Body of pancreas (tissue), 4 donors: ENCODE measurements at regions not wholly inside any gene's neighbourhood (a gene's known extent, or its start where the extent isn't known, plus 50 kb on each side); places are given as distances from the start of the nearest gene placed in this dataset.
"Not testable (repeated sequence)": the region's sequence is repeated elsewhere in the genome, so short reads cannot be mapped to it uniquely, and the experiment has no call there.

Source experiments
- ATAC-seq: fragments of 150-250 bp; one replicate; pipeline ENCODE4 v1.9.1; 2016
- DNase-seq, 4 donors: peaks; one replicate each; pipeline ENCODE4 v3.0.0-alpha.2; 2019
- H3K27ac ChIP-seq, 4 donors: fragments of 200-600 bp; sonication (generic); 1 replicate in 3 of 4; 2 replicates in 1 of 4; pipeline versions ENCODE4 v1.5.1 to v1.6.1; 2016 to 2019; ENCODE audit warnings: mild to moderate bottlenecking in 1 of 4, mixed read lengths in 1 of 4, moderate library complexity in 1 of 4
- H3K27me3 ChIP-seq, 2 donors: fragments of 200-600 bp; sonication (generic); one replicate each; pipeline ENCODE4 v1.6.0; 2016; ENCODE audit warnings: mild to moderate bottlenecking in 1 of 2
- H3K36me3 ChIP-seq, 2 donors: fragments of 200-600 bp; sonication (generic); replicated peaks in 1 of 2; 2 replicates each; pipeline ENCODE4 v1.5.1; 2016; ENCODE audit warnings: low read depth in 2 of 2; ENCODE audit not compliant: insufficient read depth in 1 of 2
- H3K4me1 ChIP-seq: fragments of 200-600 bp; sonication (generic); one replicate; pipeline ENCODE4 v1.6.0; 2016
- H3K4me3 ChIP-seq, 2 donors: fragments of 200-600 bp; sonication (generic); 1 replicate in 1 of 2; 2 replicates in 1 of 2; pipeline ENCODE4 v1.5.1; 2016 to 2019
- H3K9me3 ChIP-seq, 3 donors: fragments of 200-600 bp; sonication (generic); 1 replicate in 2 of 3; 2 replicates in 1 of 3; pipeline ENCODE4 v1.5.1; 2016
- CTCF ChIP-seq, 7 experiments: fragments of 450-650 bp in 4 of 7; fragments of 200-600 bp in 3 of 7; sonication (generic) in 3 of 7; IDR thresholded peaks; one replicate each; pipeline ENCODE4 v1.5.1; 2016 to 2019; ENCODE audit warnings: antibody characterized with exemption in 7 of 7
- POLR2A ChIP-seq, 3 donors: fragments of 450-650 bp; IDR thresholded peaks; one replicate each; pipeline ENCODE4 v1.6.1; 2016; ENCODE audit warnings: antibody characterized with exemption in 3 of 3, mild to moderate bottlenecking in 2 of 3
- WGBS, 2 donors: methylation state at CpG; one replicate each; pipeline ENCODE4 v1.1.5; 2017; 5-methylcytosine and 5-hydroxymethylcytosine counted together
- intact Hi-C: fragments of 100-400 bp; cut with DNase I; formaldehyde crosslinking; loops from one replicate; pipeline ENCODE4 v1.15.1; 2023

GRCh38 chr3:101119535-101119934, 126.3 kb upstream of the ABI3BP start:
- no peaks in the 10 kb centered on the region for H3K27me3 ChIP-seq
- no peak for TF ChIP-seq POLR2A (IDR thresholded peaks at IDR 0.05)
- no peak for TF ChIP-seq CTCF (IDR thresholded peaks at IDR 0.05)
- intact Hi-C loops: no loop called here
- WGBS, 2 donors: 52 to 53% methylated on average over 3 of the region's 3 CpGs
- H3K4me3 ChIP-seq: no peak overlapping the region
- no peaks in the 10 kb centered on the region for H3K36me3 ChIP-seq
- no peak for DNase-seq
- H3K4me1 ChIP-seq: no peaks in the 10 kb centered on the region
- no peak overlapping the region for H3K27ac ChIP-seq
- no peaks in the 10 kb centered on the region for H3K9me3 ChIP-seq
- ATAC-seq: no peak

- H3K36me3 ChIP-seq: no peaks in the 10 kb centered on the region
- intact Hi-C loops: no loop called here
- ATAC-seq (no peak), DNase-seq (no peak)
- H3K27me3 ChIP-seq: no peaks in the 10 kb centered on the region
- no peak for TF ChIP-seq CTCF (IDR thresholded peaks at IDR 0.05)
- TF ChIP-seq POLR2A (IDR thresholded peaks at IDR 0.05): no peak
- no peaks in the 10 kb centered on the region for H3K4me1 ChIP-seq
- no peak overlapping the region for H3K27ac ChIP-seq
- H3K9me3 ChIP-seq: no peaks in the 10 kb centered on the region
- H3K4me3 ChIP-seq: no peak overlapping the region
- 53 to 54% methylated on average over 2 of the region's 2 CpGs for WGBS, 2 donors
These were observed 124.8 kb upstream of the ABI3BP start for GRCh38 chr3:101117980-101118379.

- 39% methylated on average over 3 of the region's 3 CpGs for WGBS, 2 donors
- Histone ChIP-seq H3K27ac (no peak overlapping the region), H3K9me3 (no peaks in the 10 kb centered on the region), H3K4me1 (no peaks in the 10 kb centered on the region), H3K36me3 (no peaks in the 10 kb centered on the region), H3K4me3 (no peak overlapping the region), H3K27me3 (no peaks in the 10 kb centered on the region)
- DNase-seq (no peak), ATAC-seq (no peak)
- intact Hi-C loops: no loop called here
- no peak for TF ChIP-seq POLR2A (IDR thresholded peaks at IDR 0.05)
- no peak for TF ChIP-seq CTCF (IDR thresholded peaks at IDR 0.05)
These were observed 124.2 kb upstream of the ABI3BP start for GRCh38 chr3:101117465-101117864.

DNA sequence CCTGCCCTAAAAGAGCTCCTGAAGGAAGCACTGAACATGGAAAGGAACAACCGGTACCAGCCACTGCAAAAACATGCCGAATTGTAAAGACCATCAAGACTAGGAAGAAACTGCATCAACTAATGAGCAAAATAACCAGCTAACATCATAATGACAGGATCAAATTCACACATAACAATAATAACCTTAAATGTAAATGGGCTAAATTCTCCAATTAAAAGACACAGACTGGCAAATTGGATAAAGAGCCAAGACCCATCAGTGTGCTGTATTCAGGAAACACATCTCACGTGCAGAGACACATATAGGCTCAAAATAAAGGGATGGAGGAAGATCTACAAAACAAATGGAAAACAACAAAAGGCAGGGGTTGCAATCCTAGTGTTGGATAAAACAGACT, 117.1 kb upstream of the ABI3BP start:
- intact Hi-C loops, H3K4me1 ChIP-seq, H3K4me3 ChIP-seq, H3K27ac ChIP-seq, ATAC-seq, H3K9me3 ChIP-seq, H3K36me3 ChIP-seq, DNase-seq, H3K27me3 ChIP-seq: not testable (repeated sequence)
- WGBS, 2 donors: 65 to 68% methylated on average over 3 of the region's 3 CpGs

- no peak for TF ChIP-seq CTCF (IDR thresholded peaks at IDR 0.05)
- TF ChIP-seq POLR2A (IDR thresholded peaks at IDR 0.05): no peak
- 22 to 65% methylated on average over 1 of the region's 1 CpG for WGBS, 2 donors
- no peak overlapping the region for H3K27ac ChIP-seq
- no peak overlapping the region for H3K4me3 ChIP-seq
- ATAC-seq (no peak), DNase-seq (no peak)
- H3K27me3 ChIP-seq: no peaks in the 10 kb centered on the region
- intact Hi-C loops: no loop called here
- no peaks in the 10 kb centered on the region for H3K36me3 ChIP-seq
- H3K9me3 ChIP-seq: no peaks in the 10 kb centered on the region
- no peaks in the 10 kb centered on the region for H3K4me1 ChIP-seq
These were observed 111.1 kb upstream of the ABI3BP start for GRCh38 chr3:101104321-101104720.
